OCI-LY1 (cell line): ENCODE measurements at regions not wholly inside any gene's neighbourhood (a gene's known extent, or its start where the extent isn't known, plus 50 kb on each side); places are given as distances from the start of the nearest gene placed in this dataset.

Source experiments
- CTCF ChIP-seq: fragments of 200-600 bp; sonication (generic), shearing (Covaris generic); IDR thresholded peaks from 2 replicates; pipeline ENCODE4 v1.5.1; 2017; ENCODE audit warnings: mild to moderate bottlenecking, antibody characterized with exemption, low read length, moderate library complexity, mixed read lengths
- EZH2 ChIP-seq: fragments of 200-600 bp; sonication (generic), shearing (Covaris generic); IDR thresholded peaks from 2 replicates; pipeline ENCODE4 v1.8.0; 2017; ENCODE audit warnings: borderline replicate concordance, mixed run types, mild to moderate bottlenecking, antibody characterized with exemption, low read length, moderate library complexity, mixed read lengths

- no peak for TF ChIP-seq CTCF
- no peak for TF ChIP-seq EZH2
Observed at GRCh38 chrX:109880629-109881028, 122.3 kb upstream of the TMEM164 start.
